Thyroid gland (tissue), 4 donors: ENCODE measurements at regions not wholly inside any gene's neighbourhood (a gene's known extent, or its start where the extent isn't known, plus 50 kb on each side); places are given as distances from the start of the nearest gene placed in this dataset.

Experiments
- POLR2A ChIP-seq, 2 donors: fragments of 450-650 bp; IDR thresholded peaks; one replicate each; pipeline ENCODE4 v1.6.1; 2017; ENCODE audit warnings: antibody characterized with exemption in 2 of 2, mild to moderate bottlenecking in 2 of 2, moderate library complexity in 1 of 2
- TF ChIP-seq, protein P1 (sequence below), 6 experiments: fragments of 200-600 bp in 3 of 6; fragments of 450-650 bp in 3 of 6; sonication (generic) in 3 of 6; IDR thresholded peaks; one replicate each; pipeline ENCODE4 v1.5.1; 2016 to 2019; ENCODE audit warnings: antibody characterized with exemption in 6 of 6, mild to moderate bottlenecking in 2 of 6, inconsistent platforms in 1 of 6, moderate library complexity in 1 of 6

DNA sequence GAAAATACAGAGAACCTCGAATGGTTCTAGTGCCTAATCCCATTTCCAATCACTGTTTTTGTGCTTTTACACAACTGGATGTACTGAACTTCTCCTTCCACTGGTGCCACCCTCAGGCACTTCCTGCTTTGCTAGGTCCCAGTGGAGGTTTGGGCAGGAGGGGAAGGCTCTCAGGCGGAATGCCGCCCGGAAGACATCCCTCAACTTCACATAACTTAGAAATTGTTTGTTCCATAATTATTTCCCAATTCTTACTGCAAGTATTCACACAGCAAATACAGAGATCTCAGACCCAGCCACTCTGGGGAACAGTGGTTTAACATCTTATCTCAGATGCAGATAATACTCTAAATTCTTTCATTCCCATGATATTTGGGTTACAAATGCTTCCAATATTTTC lies 195.7 kb upstream of the IPO5 start:
- TF ChIP-seq, protein P1, sequence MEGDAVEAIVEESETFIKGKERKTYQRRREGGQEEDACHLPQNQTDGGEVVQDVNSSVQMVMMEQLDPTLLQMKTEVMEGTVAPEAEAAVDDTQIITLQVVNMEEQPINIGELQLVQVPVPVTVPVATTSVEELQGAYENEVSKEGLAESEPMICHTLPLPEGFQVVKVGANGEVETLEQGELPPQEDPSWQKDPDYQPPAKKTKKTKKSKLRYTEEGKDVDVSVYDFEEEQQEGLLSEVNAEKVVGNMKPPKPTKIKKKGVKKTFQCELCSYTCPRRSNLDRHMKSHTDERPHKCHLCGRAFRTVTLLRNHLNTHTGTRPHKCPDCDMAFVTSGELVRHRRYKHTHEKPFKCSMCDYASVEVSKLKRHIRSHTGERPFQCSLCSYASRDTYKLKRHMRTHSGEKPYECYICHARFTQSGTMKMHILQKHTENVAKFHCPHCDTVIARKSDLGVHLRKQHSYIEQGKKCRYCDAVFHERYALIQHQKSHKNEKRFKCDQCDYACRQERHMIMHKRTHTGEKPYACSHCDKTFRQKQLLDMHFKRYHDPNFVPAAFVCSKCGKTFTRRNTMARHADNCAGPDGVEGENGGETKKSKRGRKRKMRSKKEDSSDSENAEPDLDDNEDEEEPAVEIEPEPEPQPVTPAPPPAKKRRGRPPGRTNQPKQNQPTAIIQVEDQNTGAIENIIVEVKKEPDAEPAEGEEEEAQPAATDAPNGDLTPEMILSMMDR (IDR thresholded peaks at IDR 0.05): no peak
- no peak for TF ChIP-seq POLR2A (IDR thresholded peaks at IDR 0.05)
